ENCODE measurements at regions not wholly inside any gene's neighbourhood (a gene's known extent, or its start where the extent isn't known, plus 50 kb on each side); places are given as distances from the start of the nearest gene placed in this dataset.

- DNase-seq (ENCODE audit: extremely low read depth in 1 of 4, low spot score in 3 of 4) (no peak), ATAC-seq (no peak), FAIRE-seq (no peak)
- CTCF ChIA-PET (ENCODE audit: low intra/inter-chr PET ratio), result no interaction called here
- Histone ChIP-seq H3K79me2 (ENCODE audit: control insufficient read depth, insufficient read depth, low read length) (no peaks in the 10 kb centered on the region), H3K27me3 (ENCODE audit: control insufficient read depth in 2 of 2, insufficient read depth in 2 of 2, low read length in 2 of 2) (no peaks in the 10 kb centered on the region), H3K27ac (ENCODE audit: extremely low read depth, low read depth, low read length) (no peak overlapping the region), H3K9me1 (ENCODE audit: control insufficient read depth, insufficient read depth, low read length) (no peaks in the 10 kb centered on the region), H3K9ac (ENCODE audit: insufficient read depth in 1 of 2, low read depth in 2 of 2, low read length in 2 of 2) (no peak overlapping the region), H3K9me3 (replicated peaks; ENCODE audit: control insufficient read depth, insufficient read depth, low read depth, low read length) (no peaks in the 10 kb centered on the region), H2AFZ (ENCODE audit: low read depth, low read length) (no peak overlapping the region), H4K20me1 (replicated peaks; ENCODE audit: control insufficient read depth, insufficient read depth, low read length) (no peaks in the 10 kb centered on the region), H3K4me2 (ENCODE audit: insufficient read depth, low read length) (no peak overlapping the region), H3K36me3 (ENCODE audit: control insufficient read depth, insufficient read depth, low read length) (no peaks in the 10 kb centered on the region), H3K4me1 (replicated peaks in 1 of 2; ENCODE audit: control insufficient read depth in 2 of 2, insufficient read depth in 2 of 2, low read length in 2 of 2) (no peaks in the 10 kb centered on the region; a peak in 3 of 5 replicates), H3K4me3 (no peak overlapping the region)
- WGBS (ENCODE audit: insufficient coverage, low coverage, missing lambda C conversion rate), result 93% methylated on average over 1 of the region's 1 CpG
- in situ Hi-C loops (cut with MboI) (no loop called here), intact Hi-C loops (cut with micrococcal nuclease) (no loop called here)
- POLR2A ChIA-PET, result no interaction called here
- no TSS peak for BruUV-seq (replicated peaks)
- no peak for TF ChIP-seq CXXC5 (CRISPR knock-in tag; IDR thresholded peaks at IDR 0.05)
- peak; percentile 91 for TF ChIP-seq DACH1 (IDR thresholded peaks at IDR 0.05; ENCODE audit: partially characterized antibody)
- 0 out of 2 replicates have a peak, but pooled peaks have one; percentile 55 for TF ChIP-seq GATAD2B (IDR thresholded peaks at IDR 0.05; ENCODE audit: borderline replicate concordance)
- TF ChIP-seq ZBTB2 (IDR thresholded peaks at IDR 0.05), result peak; percentile 44; the same call in 1 of the 2 replicates
Observed at GRCh38 chr3:152641198-152641597, 193.7 kb upstream of the P2RY1 start.

- DNase-seq (ENCODE audit: extremely low read depth in 1 of 4, low spot score in 3 of 4) (no peak), ATAC-seq (no peak), FAIRE-seq (no peak)
- no peak overlapping the region for H3K9ac ChIP-seq (ENCODE audit: insufficient read depth in 1 of 2, low read depth in 2 of 2, low read length in 2 of 2)
- 88% methylated on average over 2 of the region's 2 CpGs for WGBS (ENCODE audit: insufficient coverage, low coverage, missing lambda C conversion rate)
- H3K9me1 ChIP-seq (ENCODE audit: control insufficient read depth, insufficient read depth, low read length), result no peaks in the 10 kb centered on the region
- no peaks in the 10 kb centered on the region; a peak in 3 of 5 replicates for H3K4me1 ChIP-seq (replicated peaks in 1 of 2; ENCODE audit: control insufficient read depth in 2 of 2, insufficient read depth in 2 of 2, low read length in 2 of 2)
- H3K4me2 ChIP-seq (ENCODE audit: insufficient read depth, low read length), result no peak overlapping the region
- no peak overlapping the region for H3K4me3 ChIP-seq
- CTCF ChIA-PET (ENCODE audit: low intra/inter-chr PET ratio), result no interaction called here
- POLR2A ChIA-PET, result no interaction called here
- peak; percentile 32 for TF ChIP-seq MEIS2 (IDR thresholded peaks at IDR 0.05; ENCODE audit: partially characterized antibody)
- no peak for TF ChIP-seq POLR2AphosphoS2 (IDR thresholded peaks at IDR 0.05; ENCODE audit: low read length)
- no peak for TF ChIP-seq NR2C1 (IDR thresholded peaks at IDR 0.05)
- TF ChIP-seq NR2C1 (tag; IDR thresholded peaks at IDR 0.05), result no peak
- TF ChIP-seq ZNF134 (CRISPR knock-in tag; conservative IDR thresholded peaks at IDR 0.05), result no peak
- no peak overlapping the region for H2AFZ ChIP-seq (ENCODE audit: low read depth, low read length)
- H3K79me2 ChIP-seq (ENCODE audit: control insufficient read depth, insufficient read depth, low read length), result no peaks in the 10 kb centered on the region
- in situ Hi-C loops (cut with MboI) (no loop called here), intact Hi-C loops (cut with micrococcal nuclease) (no loop called here)
- H3K9me3 ChIP-seq (replicated peaks; ENCODE audit: control insufficient read depth, insufficient read depth, low read depth, low read length), result no peaks in the 10 kb centered on the region
- no peaks in the 10 kb centered on the region for H3K36me3 ChIP-seq (ENCODE audit: control insufficient read depth, insufficient read depth, low read length)
- no peaks in the 10 kb centered on the region for H3K27me3 ChIP-seq (ENCODE audit: control insufficient read depth in 2 of 2, insufficient read depth in 2 of 2, low read length in 2 of 2)
- no TSS peak for BruUV-seq (replicated peaks)
- H3K27ac ChIP-seq (ENCODE audit: extremely low read depth, low read depth, low read length), result no peak overlapping the region
- no peaks in the 10 kb centered on the region for H4K20me1 ChIP-seq (replicated peaks; ENCODE audit: control insufficient read depth, insufficient read depth, low read length)
Observed at GRCh38 chr3:152642658-152643057, 192.3 kb upstream of the P2RY1 start.

All from K562 (cell line).